Fibroblast of mammary gland (primary cell): ENCODE measurements at regions not wholly inside any gene's neighbourhood (a gene's known extent, or its start where the extent isn't known, plus 50 kb on each side); places are given as distances from the start of the nearest gene placed in this dataset.
"Not testable (repeated sequence)": the region's sequence is repeated elsewhere in the genome, so short reads cannot be mapped to it uniquely, and the experiment has no call there.

ENCODE experiments used
- DNase-seq: peaks from one replicate; pipeline ENCODE4 v3.0.0-alpha.2; 2010; ENCODE audit warnings: low read depth
- H3K4me3 ChIP-seq: 2 replicates; pipeline ENCODE4 v1.5.1; 2011; ENCODE audit warnings: low read depth, mild to moderate bottlenecking, low read length, moderate library complexity; ENCODE audit not compliant: control insufficient read depth
- TF ChIP-seq, protein P1 (sequence below): conservative IDR thresholded peaks from 2 replicates; pipeline ENCODE4 v1.5.1; 2011; ENCODE audit warnings: low read depth, low read length, inconsistent platforms; ENCODE audit not compliant: control insufficient read depth, insufficient read depth

- peak; percentile 35 for DNase-seq
- TF ChIP-seq, protein P1, sequence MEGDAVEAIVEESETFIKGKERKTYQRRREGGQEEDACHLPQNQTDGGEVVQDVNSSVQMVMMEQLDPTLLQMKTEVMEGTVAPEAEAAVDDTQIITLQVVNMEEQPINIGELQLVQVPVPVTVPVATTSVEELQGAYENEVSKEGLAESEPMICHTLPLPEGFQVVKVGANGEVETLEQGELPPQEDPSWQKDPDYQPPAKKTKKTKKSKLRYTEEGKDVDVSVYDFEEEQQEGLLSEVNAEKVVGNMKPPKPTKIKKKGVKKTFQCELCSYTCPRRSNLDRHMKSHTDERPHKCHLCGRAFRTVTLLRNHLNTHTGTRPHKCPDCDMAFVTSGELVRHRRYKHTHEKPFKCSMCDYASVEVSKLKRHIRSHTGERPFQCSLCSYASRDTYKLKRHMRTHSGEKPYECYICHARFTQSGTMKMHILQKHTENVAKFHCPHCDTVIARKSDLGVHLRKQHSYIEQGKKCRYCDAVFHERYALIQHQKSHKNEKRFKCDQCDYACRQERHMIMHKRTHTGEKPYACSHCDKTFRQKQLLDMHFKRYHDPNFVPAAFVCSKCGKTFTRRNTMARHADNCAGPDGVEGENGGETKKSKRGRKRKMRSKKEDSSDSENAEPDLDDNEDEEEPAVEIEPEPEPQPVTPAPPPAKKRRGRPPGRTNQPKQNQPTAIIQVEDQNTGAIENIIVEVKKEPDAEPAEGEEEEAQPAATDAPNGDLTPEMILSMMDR = no peak
- H3K4me3 ChIP-seq = no peak overlapping the region
Observed at GRCh38 chr18:52237551-52237950, 102.4 kb upstream of the DCC start.

- TF ChIP-seq, protein P1 = no peak
- peak; percentile 3 for DNase-seq
- no peak overlapping the region for H3K4me3 ChIP-seq
Observed at GRCh38 chr18:52242711-52243110, 97.3 kb upstream of the DCC start.

GRCh38 chr18:52244658-52245057 lies 95.3 kb upstream of the DCC start:
- no peak for DNase-seq
- TF ChIP-seq, protein P1 = no peak
- no peak overlapping the region for H3K4me3 ChIP-seq

DNA sequence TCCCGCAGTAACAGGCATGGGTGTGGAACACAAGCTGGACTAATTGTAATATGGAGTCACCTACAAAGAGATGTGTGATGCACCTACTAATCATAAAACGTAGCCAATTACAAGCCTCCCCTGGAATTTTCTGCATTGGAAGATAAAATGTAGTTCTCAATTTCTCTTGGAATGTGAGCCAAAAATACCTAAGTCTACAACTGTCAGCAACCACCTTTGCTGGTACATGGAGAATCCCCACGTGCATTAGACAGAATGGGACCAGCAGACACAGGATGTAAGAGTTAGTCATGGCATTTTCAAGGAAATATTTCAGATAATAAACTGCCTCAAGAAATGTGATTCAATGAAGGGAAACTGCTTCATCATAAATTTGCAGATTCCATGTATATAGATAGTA lies 85.6 kb upstream of the DCC start:
- DNase-seq = no peak
- no peak overlapping the region for H3K4me3 ChIP-seq
- TF ChIP-seq, protein P1 = no peak

GRCh38 chr18:52257417-52257816 lies 82.6 kb upstream of the DCC start:
- not testable (repeated sequence) for DNase-seq, H3K4me3 ChIP-seq

DNA sequence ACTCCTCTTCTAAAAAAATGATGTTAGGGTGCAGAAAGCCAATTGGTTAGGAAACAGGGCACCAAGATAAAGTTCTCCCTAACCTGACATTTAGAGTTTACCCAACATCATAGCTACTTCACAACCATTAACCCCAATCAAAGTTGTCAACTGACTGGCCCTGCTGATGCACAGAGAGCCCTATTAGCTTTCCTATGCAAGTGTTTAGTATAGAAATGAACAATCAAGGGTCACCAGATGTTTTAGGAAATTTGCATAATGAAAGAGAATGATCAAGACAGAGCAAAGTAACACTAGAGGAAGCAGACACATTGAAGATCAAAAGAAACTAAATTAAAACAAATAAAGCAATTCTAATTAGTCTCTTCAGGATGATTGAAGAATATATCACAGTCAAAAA lies 64.2 kb upstream of the DCC start:
- TF ChIP-seq, protein P1 = no peak
- H3K4me3 ChIP-seq = no peak overlapping the region
- DNase-seq = no peak

DNA sequence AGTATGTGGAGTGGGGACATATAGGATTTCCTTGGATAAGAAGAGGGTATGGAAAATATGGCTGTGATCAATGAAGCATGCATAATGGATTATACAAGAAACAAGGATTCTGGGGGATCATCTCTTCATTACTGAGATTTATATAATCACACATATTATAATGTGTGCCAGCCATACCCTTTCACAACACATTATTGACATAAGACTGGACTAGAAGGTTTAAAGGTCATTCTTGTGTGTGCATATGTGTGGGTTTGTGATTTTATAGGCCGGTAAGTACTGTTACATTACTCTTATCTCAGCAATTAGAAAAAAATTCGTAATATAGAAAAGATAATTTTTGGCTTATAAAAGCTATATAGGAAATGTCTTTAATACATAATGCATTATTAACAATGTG lies 62.2 kb upstream of the DCC start:
- TF ChIP-seq, protein P1 = no peak
- H3K4me3 ChIP-seq = no peak overlapping the region
- no peak for DNase-seq
